Effector CD8-positive, alpha-beta T cell (primary cell): ENCODE measurements at regions not wholly inside any gene's neighbourhood (a gene's known extent, or its start where the extent isn't known, plus 50 kb on each side); places are given as distances from the start of the nearest gene placed in this dataset.
"Not testable (repeated sequence)": the region's sequence is repeated elsewhere in the genome, so short reads cannot be mapped to it uniquely, and the experiment has no call there.

Experiments used
- DNase-seq: peaks from one replicate; lab custom pipeline; 2025; lab: John Stamatoyannopoulos, UW

GRCh38 chr3:35141406-35141805 lies 497.9 kb upstream of the ARPP21 start:
- no peak for DNase-seq

GRCh38 chr3:35144011-35144410 lies 495.3 kb upstream of the ARPP21 start:
- no peak for DNase-seq

- DNase-seq = not testable (repeated sequence)
Measured at GRCh38 chr3:35146256-35147035, 492.9 kb upstream of the ARPP21 start.

- DNase-seq = no peak
Measured at GRCh38 chr3:35183927-35184675, 455.2 kb upstream of the ARPP21 start.

GRCh38 chr3:35184775-35185174 lies 454.6 kb upstream of the ARPP21 start:
- no peak for DNase-seq

GRCh38 chr3:35187908-35188307 lies 451.4 kb upstream of the ARPP21 start:
- no peak for DNase-seq

- no peak for DNase-seq
Measured at GRCh38 chr3:35194666-35195065, 444.7 kb upstream of the ARPP21 start.

GRCh38 chr3:35198857-35199256 lies 440.5 kb upstream of the ARPP21 start:
- no peak for DNase-seq

- no peak for DNase-seq
Measured at GRCh38 chr3:35200056-35200455, 439.3 kb upstream of the ARPP21 start.

- no peak for DNase-seq
Measured at GRCh38 chr3:35201211-35201610, 438.1 kb upstream of the ARPP21 start.

- no peak for DNase-seq
Measured at GRCh38 chr3:35215525-35216500, 423.5 kb upstream of the ARPP21 start.

- DNase-seq = no peak
Measured at GRCh38 chr3:35216501-35217266, 422.6 kb upstream of the ARPP21 start.

- no peak for DNase-seq
Measured at GRCh38 chr3:35223632-35224394, 415.5 kb upstream of the ARPP21 start.

- DNase-seq = no peak
Measured at GRCh38 chr3:35224565-35225295, 414.6 kb upstream of the ARPP21 start.

GRCh38 chr3:35241236-35241635 lies 398.1 kb upstream of the ARPP21 start:
- no peak for DNase-seq

GRCh38 chr3:35254917-35255316 lies 384.4 kb upstream of the ARPP21 start:
- DNase-seq = no peak

GRCh38 chr3:35257641-35258040 lies 381.7 kb upstream of the ARPP21 start:
- DNase-seq = no peak

- DNase-seq = no peak
Measured at GRCh38 chr3:35262406-35262805, 376.9 kb upstream of the ARPP21 start.

GRCh38 chr3:35263477-35263876 lies 375.8 kb upstream of the ARPP21 start:
- no peak for DNase-seq

GRCh38 chr3:35266065-35266464 lies 373.3 kb upstream of the ARPP21 start:
- not testable (repeated sequence) for DNase-seq
